Neural cell (in vitro differentiated cells): ENCODE measurements at regions not wholly inside any gene's neighbourhood (a gene's known extent, or its start where the extent isn't known, plus 50 kb on each side); places are given as distances from the start of the nearest gene placed in this dataset.

ENCODE experiments used
- H2AFZ ChIP-seq: fragments of 200-600, 300-800 bp; sonication (generic), shearing (Covaris generic); 2 replicates; pipeline ENCODE4 v1.6.0; 2014; ENCODE audit warnings: low read depth, mild to moderate bottlenecking, antibody characterized with exemption, low read length, moderate library complexity
- H3F3A ChIP-seq: fragments of 200-600 bp; shearing (Covaris generic); 2 replicates; pipeline ENCODE4 v1.6.1; 2016; ENCODE audit warnings: mild to moderate bottlenecking, moderate library complexity, mixed read lengths, antibody characterized with exemption, low read length; ENCODE audit not compliant: insufficient read depth, poor library complexity, severe bottlenecking
- H3K27ac ChIP-seq: fragments of 200-600, 300-800 bp; sonication (generic), shearing (Covaris generic); 2 replicates; pipeline ENCODE4 v1.5.1; 2014; ENCODE audit warnings: mild to moderate bottlenecking, low read length, moderate library complexity
- H3K27me3 ChIP-seq: fragments of 300-800, 200-600 bp; sonication (generic), shearing (Covaris generic); 2 replicates; pipeline ENCODE4 v1.6.0; 2014; ENCODE audit warnings: mild to moderate bottlenecking, low read depth, low read length, moderate library complexity; ENCODE audit not compliant: insufficient read depth
- H3K36me3 ChIP-seq: fragments of 300-800, 200-600 bp; sonication (generic), shearing (Covaris generic); 2 replicates; pipeline ENCODE4 v1.5.1; 2014; ENCODE audit warnings: mild to moderate bottlenecking, antibody characterized with exemption, low read length, moderate library complexity; ENCODE audit not compliant: insufficient read depth
- H3K4me2 ChIP-seq: fragments of 300-800, 200-600 bp; sonication (generic), shearing (Covaris generic); 2 replicates; pipeline ENCODE4 v1.6.0; 2014; ENCODE audit warnings: mild to moderate bottlenecking, low read length
- H3K4me3 ChIP-seq: fragments of 300-800, 200-600 bp; sonication (generic), shearing (Covaris generic); 2 replicates; pipeline ENCODE4 v1.5.1; 2014; ENCODE audit warnings: mild to moderate bottlenecking, low read length, moderate library complexity
- H3K79me2 ChIP-seq: fragments of 200-600 bp; shearing (Covaris generic); replicated peaks from 2 replicates; pipeline ENCODE4 v1.6.0; 2014; ENCODE audit warnings: mild to moderate bottlenecking, low read length, moderate library complexity; ENCODE audit not compliant: insufficient read depth
- H3K9ac ChIP-seq: fragments of 300-800, 200-600 bp; sonication (generic), shearing (Covaris generic); 2 replicates; pipeline ENCODE4 v1.6.1; 2016; ENCODE audit warnings: mild to moderate bottlenecking, low read length, mixed read lengths
- H3K9me2 ChIP-seq: fragments of 200-600 bp; shearing (Covaris generic); 2 replicates; pipeline ENCODE4 v1.6.1; 2016; ENCODE audit warnings: mild to moderate bottlenecking, low read length, mixed read lengths; ENCODE audit not compliant: insufficient read depth
- H3K9me3 ChIP-seq: fragments of 200-600, 300-800 bp; sonication (generic), shearing (Covaris generic); 2 replicates; pipeline ENCODE4 v1.6.1; 2016; ENCODE audit warnings: mild to moderate bottlenecking, mixed run types, low read length, moderate library complexity, mixed read lengths
- H4K20me1 ChIP-seq: fragments of 200-600 bp; shearing (Covaris generic); 2 replicates; pipeline ENCODE4 v1.6.1; 2016; ENCODE audit warnings: mild to moderate bottlenecking, mixed run types; ENCODE audit not compliant: insufficient read depth
- EP300 ChIP-seq: fragments of 450-650 bp; conservative IDR thresholded peaks from 2 replicates; pipeline ENCODE4 v1.6.1; 2014; ENCODE audit warnings: antibody characterized with exemption, mild to moderate bottlenecking, moderate library complexity; ENCODE audit not compliant: poor library complexity, severe bottlenecking
- EZH2 ChIP-seq: fragments of 200-600, 300-800 bp; shearing (Covaris generic), sonication (generic); IDR thresholded peaks from 2 replicates; pipeline ENCODE4 v1.6.1; 2014; ENCODE audit warnings: antibody characterized with exemption, low read length, borderline replicate concordance, mild to moderate bottlenecking; ENCODE audit not compliant: insufficient read depth, poor library complexity, severe bottlenecking
- MXI1 ChIP-seq: fragments of 450-650 bp; conservative IDR thresholded peaks from 2 replicates; pipeline ENCODE4 v1.6.1; 2014; ENCODE audit warnings: antibody characterized with exemption, mild to moderate bottlenecking; ENCODE audit not compliant: poor library complexity, severe bottlenecking
- POLR2AphosphoS5 ChIP-seq: IDR thresholded peaks from 2 replicates; pipeline ENCODE4 v1.6.1; 2012
- RAD21 ChIP-seq: fragments of 450-650 bp; conservative IDR thresholded peaks from 2 replicates; pipeline ENCODE4 v1.6.1; 2014; ENCODE audit warnings: antibody characterized with exemption, mild to moderate bottlenecking, moderate library complexity
- SMC3 ChIP-seq: fragments of 450-650 bp; conservative IDR thresholded peaks from 2 replicates; pipeline ENCODE4 v1.6.1; 2014; ENCODE audit warnings: antibody characterized with exemption, mild to moderate bottlenecking, moderate library complexity; ENCODE audit not compliant: poor library complexity
- TF ChIP-seq, protein P1 (sequence below): IDR thresholded peaks from 2 replicates; pipeline ENCODE4 v1.6.1; 2012; ENCODE audit warnings: borderline replicate concordance
- TF ChIP-seq, protein P2 (sequence below): fragments of 450-650 bp; IDR thresholded peaks from 2 replicates; pipeline ENCODE4 v1.5.1; 2014; ENCODE audit warnings: antibody characterized with exemption, mild to moderate bottlenecking, moderate library complexity; ENCODE audit not compliant: poor library complexity, severe bottlenecking

DNA sequence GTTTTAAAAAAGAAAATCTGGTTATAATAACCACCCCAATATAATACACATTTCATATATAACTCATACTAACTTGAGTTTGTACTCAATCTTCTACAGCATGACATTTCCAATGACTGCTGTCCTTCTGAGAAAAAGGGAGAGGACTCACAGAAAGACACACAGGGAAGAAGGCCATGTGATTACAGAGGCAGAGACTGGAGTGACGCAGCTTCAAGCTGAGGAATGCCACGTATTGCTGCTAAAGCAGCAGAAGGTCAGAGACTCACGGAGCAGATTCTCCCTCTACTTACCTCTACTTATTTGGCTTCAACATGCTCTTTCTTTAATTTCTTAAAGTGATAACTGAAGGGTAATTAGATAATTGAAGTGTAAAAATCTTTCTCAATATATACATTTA lies 753.5 kb upstream of the PKDCC start:
- H3K4me2 ChIP-seq, result no peak overlapping the region
- H3K4me3 ChIP-seq, result no peak overlapping the region
- H3K27ac ChIP-seq, result no peak overlapping the region
- no peak overlapping the region for H3K9ac ChIP-seq
- H3K9me2 ChIP-seq, result no peaks in the 10 kb centered on the region
- no peaks in the 10 kb centered on the region for H3F3A ChIP-seq
- TF ChIP-seq EP300, result no peak
- TF ChIP-seq, protein P1, sequence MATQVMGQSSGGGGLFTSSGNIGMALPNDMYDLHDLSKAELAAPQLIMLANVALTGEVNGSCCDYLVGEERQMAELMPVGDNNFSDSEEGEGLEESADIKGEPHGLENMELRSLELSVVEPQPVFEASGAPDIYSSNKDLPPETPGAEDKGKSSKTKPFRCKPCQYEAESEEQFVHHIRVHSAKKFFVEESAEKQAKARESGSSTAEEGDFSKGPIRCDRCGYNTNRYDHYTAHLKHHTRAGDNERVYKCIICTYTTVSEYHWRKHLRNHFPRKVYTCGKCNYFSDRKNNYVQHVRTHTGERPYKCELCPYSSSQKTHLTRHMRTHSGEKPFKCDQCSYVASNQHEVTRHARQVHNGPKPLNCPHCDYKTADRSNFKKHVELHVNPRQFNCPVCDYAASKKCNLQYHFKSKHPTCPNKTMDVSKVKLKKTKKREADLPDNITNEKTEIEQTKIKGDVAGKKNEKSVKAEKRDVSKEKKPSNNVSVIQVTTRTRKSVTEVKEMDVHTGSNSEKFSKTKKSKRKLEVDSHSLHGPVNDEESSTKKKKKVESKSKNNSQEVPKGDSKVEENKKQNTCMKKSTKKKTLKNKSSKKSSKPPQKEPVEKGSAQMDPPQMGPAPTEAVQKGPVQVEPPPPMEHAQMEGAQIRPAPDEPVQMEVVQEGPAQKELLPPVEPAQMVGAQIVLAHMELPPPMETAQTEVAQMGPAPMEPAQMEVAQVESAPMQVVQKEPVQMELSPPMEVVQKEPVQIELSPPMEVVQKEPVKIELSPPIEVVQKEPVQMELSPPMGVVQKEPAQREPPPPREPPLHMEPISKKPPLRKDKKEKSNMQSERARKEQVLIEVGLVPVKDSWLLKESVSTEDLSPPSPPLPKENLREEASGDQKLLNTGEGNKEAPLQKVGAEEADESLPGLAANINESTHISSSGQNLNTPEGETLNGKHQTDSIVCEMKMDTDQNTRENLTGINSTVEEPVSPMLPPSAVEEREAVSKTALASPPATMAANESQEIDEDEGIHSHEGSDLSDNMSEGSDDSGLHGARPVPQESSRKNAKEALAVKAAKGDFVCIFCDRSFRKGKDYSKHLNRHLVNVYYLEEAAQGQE, result no peak
- TF ChIP-seq POLR2AphosphoS5, result no peak
- TF ChIP-seq SMC3, result no peak
- TF ChIP-seq, protein P2, sequence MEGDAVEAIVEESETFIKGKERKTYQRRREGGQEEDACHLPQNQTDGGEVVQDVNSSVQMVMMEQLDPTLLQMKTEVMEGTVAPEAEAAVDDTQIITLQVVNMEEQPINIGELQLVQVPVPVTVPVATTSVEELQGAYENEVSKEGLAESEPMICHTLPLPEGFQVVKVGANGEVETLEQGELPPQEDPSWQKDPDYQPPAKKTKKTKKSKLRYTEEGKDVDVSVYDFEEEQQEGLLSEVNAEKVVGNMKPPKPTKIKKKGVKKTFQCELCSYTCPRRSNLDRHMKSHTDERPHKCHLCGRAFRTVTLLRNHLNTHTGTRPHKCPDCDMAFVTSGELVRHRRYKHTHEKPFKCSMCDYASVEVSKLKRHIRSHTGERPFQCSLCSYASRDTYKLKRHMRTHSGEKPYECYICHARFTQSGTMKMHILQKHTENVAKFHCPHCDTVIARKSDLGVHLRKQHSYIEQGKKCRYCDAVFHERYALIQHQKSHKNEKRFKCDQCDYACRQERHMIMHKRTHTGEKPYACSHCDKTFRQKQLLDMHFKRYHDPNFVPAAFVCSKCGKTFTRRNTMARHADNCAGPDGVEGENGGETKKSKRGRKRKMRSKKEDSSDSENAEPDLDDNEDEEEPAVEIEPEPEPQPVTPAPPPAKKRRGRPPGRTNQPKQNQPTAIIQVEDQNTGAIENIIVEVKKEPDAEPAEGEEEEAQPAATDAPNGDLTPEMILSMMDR, result no peak
- TF ChIP-seq RAD21, result no peak
- TF ChIP-seq MXI1, result no peak
- no peaks in the 10 kb centered on the region for H3K9me3 ChIP-seq
- H3K79me2 ChIP-seq, result no peaks in the 10 kb centered on the region
- no peaks in the 10 kb centered on the region for H3K27me3 ChIP-seq
- H3K36me3 ChIP-seq, result no peaks in the 10 kb centered on the region
- H4K20me1 ChIP-seq, result no peaks in the 10 kb centered on the region
- no peak overlapping the region for H2AFZ ChIP-seq

DNA sequence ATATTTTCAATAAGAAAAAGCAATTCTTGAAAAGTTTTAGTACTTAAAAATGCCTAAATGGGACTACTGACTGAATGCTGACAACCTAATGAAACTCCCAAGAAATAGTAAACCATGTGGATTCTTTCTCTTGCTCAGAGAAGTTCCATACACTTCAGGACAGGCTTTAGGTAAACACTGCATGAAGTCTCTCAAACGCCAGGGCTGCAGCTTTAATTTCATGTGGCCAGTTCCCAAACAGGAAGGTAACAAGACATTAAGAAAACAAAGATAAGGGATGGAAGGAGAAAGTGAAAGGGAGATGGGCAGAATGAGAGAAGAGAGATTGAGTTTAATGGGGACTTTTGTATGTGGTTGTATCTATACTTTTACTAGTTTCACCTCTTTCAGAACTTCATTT lies 734.7 kb upstream of the PKDCC start:
- no peaks in the 10 kb centered on the region for H4K20me1 ChIP-seq
- H3K36me3 ChIP-seq, result no peaks in the 10 kb centered on the region
- no peak overlapping the region for H3K9ac ChIP-seq
- no peak overlapping the region for H3K4me2 ChIP-seq
- no peaks in the 10 kb centered on the region for H3K79me2 ChIP-seq
- TF ChIP-seq MXI1 (no peak), EP300 (no peak), SMC3 (no peak), POLR2AphosphoS5 (no peak), EZH2 (no peak)
- TF ChIP-seq, protein P2, result no peak
- H3K4me3 ChIP-seq, result no peak overlapping the region
- H3K9me2 ChIP-seq, result no peaks in the 10 kb centered on the region
- H2AFZ ChIP-seq, result no peak overlapping the region
- no peaks in the 10 kb centered on the region for H3K9me3 ChIP-seq
- no peak overlapping the region for H3K27ac ChIP-seq
- H3K27me3 ChIP-seq, result no peaks in the 10 kb centered on the region
- H3F3A ChIP-seq, result no peaks in the 10 kb centered on the region
